IMR-90 (cell line): ENCODE measurements at regions not wholly inside any gene's neighbourhood (a gene's known extent, or its start where the extent isn't known, plus 50 kb on each side); places are given as distances from the start of the nearest gene placed in this dataset.

Source experiments
- BHLHE40 ChIP-seq: fragments of 150-350 bp; IDR thresholded peaks from 2 replicates; pipeline ENCODE4 v1.6.1; 2016; ENCODE audit warnings: mild to moderate bottlenecking, low read depth, low read length
- CEBPB ChIP-seq: IDR thresholded peaks from 2 replicates; pipeline ENCODE4 v1.6.1; 2012; ENCODE audit warnings: low read depth, low read length, improper control_type of control experiment
- CHD1 ChIP-seq: IDR thresholded peaks from 2 replicates; pipeline ENCODE4 v1.6.1; 2012; ENCODE audit warnings: low read depth, low read length, improper control_type of control experiment
- CTCF ChIP-seq: conservative IDR thresholded peaks from 2 replicates; pipeline ENCODE4 v1.5.1; 2012; ENCODE audit warnings: mild to moderate bottlenecking, low read depth, low read length, improper control_type of control experiment
- ELK1 ChIP-seq: fragments of 150-350 bp; IDR thresholded peaks from 2 replicates; pipeline ENCODE4 v1.6.1; 2016; ENCODE audit warnings: low read depth, mild to moderate bottlenecking, low read length, moderate library complexity, borderline replicate concordance
- FOS ChIP-seq: fragments of 150-350 bp; IDR thresholded peaks from 2 replicates; pipeline ENCODE4 v1.6.1; 2016; ENCODE audit warnings: low read depth, low read length
- MAFK ChIP-seq: IDR thresholded peaks from 2 replicates; pipeline ENCODE4 v1.6.1; 2012; ENCODE audit warnings: low read depth, low read length, improper control_type of control experiment
- MXI1 ChIP-seq: IDR thresholded peaks from 2 replicates; pipeline ENCODE4 v1.6.1; 2012; ENCODE audit warnings: low read depth, mild to moderate bottlenecking, low read length, moderate library complexity, borderline replicate concordance
- POLR2A ChIP-seq: IDR thresholded peaks from 2 replicates; pipeline ENCODE4 v1.6.1; 2012; ENCODE audit warnings: mild to moderate bottlenecking, low read depth, low read length
- RAD21 ChIP-seq: IDR thresholded peaks from 2 replicates; pipeline ENCODE4 v1.6.1; 2012; ENCODE audit warnings: low read length, improper control_type of control experiment
- RCOR1 ChIP-seq: IDR thresholded peaks from 2 replicates; pipeline ENCODE4 v1.6.1; 2012; ENCODE audit warnings: mild to moderate bottlenecking, low read length, improper control_type of control experiment; ENCODE audit not compliant: insufficient replicate concordance
- RFX5 ChIP-seq: IDR thresholded peaks from 2 replicates; pipeline ENCODE4 v1.8.0; 2012; ENCODE audit warnings: low read depth, mild to moderate bottlenecking, low read length, moderate library complexity
- SMC3 ChIP-seq: fragments of 150-350 bp; IDR thresholded peaks from 2 replicates; pipeline ENCODE4 v1.6.1; 2016; ENCODE audit warnings: low read depth, mild to moderate bottlenecking, antibody characterized with exemption, low read length, moderate library complexity
- USF2 ChIP-seq: fragments of 150-350 bp; IDR thresholded peaks from 2 replicates; pipeline ENCODE4 v1.6.1; 2017; ENCODE audit warnings: mild to moderate bottlenecking, antibody characterized with exemption, low read length, low read depth

GRCh38 chr3:64405211-64405835 lies 180.1 kb upstream of the PRICKLE2 start:
- TF ChIP-seq BHLHE40 (no peak), CTCF (no peak), POLR2A (no peak), RFX5 (no peak), ELK1 (no peak), MAFK (no peak), MXI1 (no peak), RCOR1 (no peak), FOS (no peak), CHD1 (no peak), USF2 (no peak), CEBPB (no peak), RAD21 (no peak), SMC3 (no peak)
